SH-SY5Y (cell line): ENCODE measurements at regions not wholly inside any gene's neighbourhood (a gene's known extent, or its start where the extent isn't known, plus 50 kb on each side); places are given as distances from the start of the nearest gene placed in this dataset.

Experiments used
- GATA2 ChIP-seq: IDR thresholded peaks from 2 replicates; pipeline ENCODE4 v1.6.1; 2011; ENCODE audit warnings: mild to moderate bottlenecking, low read depth, low read length
- GATA3 ChIP-seq: IDR thresholded peaks from 2 replicates; pipeline ENCODE4 v1.6.1; 2011; ENCODE audit warnings: low read depth, mild to moderate bottlenecking, low read length, moderate library complexity

- TF ChIP-seq GATA3 (no peak), GATA2 (no peak)
These were observed 105.5 kb downstream of the GYPC start for GRCh38 chr2:126761256-126761980.
